HL-60/S4 (cell line): ENCODE measurements at regions not wholly inside any gene's neighbourhood (a gene's known extent, or its start where the extent isn't known, plus 50 kb on each side); places are given as distances from the start of the nearest gene placed in this dataset.

Source experiments
- in situ Hi-C: fragments of 300-500 bp; cut with MboI; formaldehyde crosslinking; loops from 2 replicates; pipeline ENCODE4 v1.14.3; 2022; ENCODE audit warnings: low sequenced_read_pairs

DNA sequence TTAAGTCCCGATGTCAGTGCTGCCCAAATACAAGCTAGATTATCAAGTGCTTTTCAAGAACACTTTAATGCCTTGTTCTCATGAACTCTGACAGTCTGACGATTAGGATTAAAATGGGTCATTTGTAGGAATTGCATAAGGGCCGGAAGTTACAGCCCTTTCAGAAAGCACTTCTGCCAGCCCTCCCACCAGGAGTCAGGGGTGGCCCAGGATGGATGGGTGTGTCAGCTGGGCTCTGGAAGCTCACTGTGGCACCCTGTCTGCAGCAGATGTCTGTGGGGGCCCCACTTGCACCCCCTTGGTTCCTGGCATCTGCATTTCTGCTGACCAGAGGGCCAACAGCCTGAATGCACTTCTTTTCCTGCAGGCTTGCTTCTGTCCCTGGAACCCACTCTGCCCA, 712.7 kb downstream of the UQCRFS1 start:
- in situ Hi-C loops = no loop called here

DNA sequence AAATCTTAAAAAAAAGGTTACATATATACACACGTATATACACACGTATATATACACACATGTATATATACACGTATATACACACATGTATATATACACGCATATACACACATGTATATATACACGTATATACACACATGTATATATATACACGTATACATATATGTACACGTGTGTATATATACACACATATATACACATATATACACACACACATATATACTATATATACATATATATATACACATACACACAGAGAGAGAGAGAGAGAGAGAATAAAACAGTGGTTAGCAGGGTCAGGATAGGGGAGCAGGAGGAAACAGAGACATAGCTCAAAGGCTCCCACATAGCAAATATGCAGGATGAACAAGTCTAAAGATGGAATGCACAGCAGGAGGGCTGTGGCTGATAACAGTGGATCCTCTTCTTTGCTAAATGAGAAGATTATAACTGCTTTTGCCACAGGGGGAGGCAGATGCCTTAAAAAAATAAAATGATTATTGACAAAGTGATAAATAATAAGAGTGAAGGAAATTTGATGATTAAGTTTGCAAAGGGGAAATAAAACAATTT, 714.5 kb downstream of the UQCRFS1 start:
- in situ Hi-C loops = no loop called here

DNA sequence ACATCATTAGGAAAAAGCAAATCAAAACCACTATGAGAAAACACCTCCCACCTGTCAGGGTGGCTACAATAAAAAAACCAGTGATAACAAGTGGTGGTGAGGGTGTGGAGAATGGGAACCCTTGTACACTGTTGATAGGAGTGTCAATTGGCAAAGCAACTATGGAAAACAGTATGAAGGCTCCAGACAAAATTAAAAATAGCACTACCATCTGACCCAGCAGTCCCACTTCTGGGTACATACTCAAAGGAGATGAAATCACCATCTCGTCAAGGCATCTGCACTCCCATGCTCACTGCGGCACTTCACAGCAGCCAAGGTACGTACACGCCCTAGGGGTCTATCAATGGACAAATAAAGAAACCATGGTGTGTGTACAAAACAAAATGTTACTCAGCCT, 715.1 kb downstream of the UQCRFS1 start:
- in situ Hi-C loops = no loop called here

- in situ Hi-C loops = no loop called here
Observed at GRCh38 chr19:28497137-28497536, 715.8 kb downstream of the UQCRFS1 start.

- in situ Hi-C loops = no loop called here
Observed at GRCh38 chr19:28495046-28495445, 717.9 kb downstream of the UQCRFS1 start.

DNA sequence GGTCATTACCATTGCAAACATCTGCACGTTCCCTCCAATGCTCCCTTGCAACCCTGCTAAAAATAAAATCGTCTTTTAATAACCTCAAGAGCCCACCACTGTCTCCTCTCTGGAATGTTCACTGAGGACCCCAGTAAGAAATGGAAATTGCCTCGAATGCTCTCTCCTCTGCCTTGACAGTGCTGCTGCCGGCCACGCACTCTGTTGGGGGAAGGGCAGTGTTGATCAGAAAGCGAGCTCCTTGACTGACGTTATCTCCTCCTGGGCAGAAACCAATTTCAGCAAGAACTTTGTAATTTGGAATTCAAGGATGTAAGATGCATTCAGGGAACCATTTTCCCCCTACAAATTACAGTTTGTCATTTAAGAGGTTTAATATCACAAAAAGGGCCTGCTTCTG, 718.5 kb downstream of the UQCRFS1 start:
- in situ Hi-C loops = no loop called here

DNA sequence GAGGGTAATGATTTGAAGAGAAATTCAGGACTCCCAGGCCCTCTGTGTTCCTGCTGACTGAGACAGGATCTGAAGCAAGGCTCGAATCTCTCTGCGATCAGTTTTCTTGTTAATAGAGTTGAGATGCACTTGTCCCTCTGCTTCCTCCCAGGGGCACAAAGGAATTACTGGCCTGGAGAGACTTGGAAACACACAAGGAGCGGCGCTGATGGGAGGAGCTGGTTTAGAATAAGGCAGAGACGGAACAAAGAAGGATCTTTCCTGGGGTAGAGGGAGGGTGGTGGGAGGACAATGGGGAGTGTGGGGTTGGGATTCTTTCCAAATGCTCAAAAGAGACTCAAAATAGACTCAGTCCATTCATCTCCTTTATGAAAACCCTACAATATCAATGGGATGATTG, 719.1 kb downstream of the UQCRFS1 start:
- in situ Hi-C loops = no loop called here

DNA sequence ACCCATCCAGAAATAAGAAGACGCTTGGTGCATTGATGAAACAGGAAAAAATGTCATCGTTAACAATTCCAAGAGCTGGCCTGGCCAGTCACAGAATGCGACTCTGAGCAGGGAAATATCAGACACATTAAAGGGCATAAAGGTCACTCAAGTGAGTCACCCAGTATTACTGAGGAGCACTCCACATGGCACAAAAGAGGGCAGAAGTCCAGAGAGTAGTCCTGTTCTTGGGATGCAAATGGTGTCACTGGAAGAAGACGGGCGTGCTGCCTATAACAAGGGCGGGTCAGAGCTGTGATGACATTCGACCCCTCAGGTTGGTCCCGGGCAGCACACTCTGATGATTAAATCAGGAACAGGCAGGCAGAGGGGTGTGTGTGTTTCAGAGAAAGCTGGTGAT, 720.3 kb downstream of the UQCRFS1 start:
- in situ Hi-C loops = no loop called here

GRCh38 chr19:28492201-28492600, 720.8 kb downstream of the UQCRFS1 start:
- in situ Hi-C loops = no loop called here

GRCh38 chr19:28489776-28490175, 723.2 kb downstream of the UQCRFS1 start:
- in situ Hi-C loops = no loop called here

- in situ Hi-C loops = no loop called here
Observed at GRCh38 chr19:28489126-28489660, 723.8 kb downstream of the UQCRFS1 start.

DNA sequence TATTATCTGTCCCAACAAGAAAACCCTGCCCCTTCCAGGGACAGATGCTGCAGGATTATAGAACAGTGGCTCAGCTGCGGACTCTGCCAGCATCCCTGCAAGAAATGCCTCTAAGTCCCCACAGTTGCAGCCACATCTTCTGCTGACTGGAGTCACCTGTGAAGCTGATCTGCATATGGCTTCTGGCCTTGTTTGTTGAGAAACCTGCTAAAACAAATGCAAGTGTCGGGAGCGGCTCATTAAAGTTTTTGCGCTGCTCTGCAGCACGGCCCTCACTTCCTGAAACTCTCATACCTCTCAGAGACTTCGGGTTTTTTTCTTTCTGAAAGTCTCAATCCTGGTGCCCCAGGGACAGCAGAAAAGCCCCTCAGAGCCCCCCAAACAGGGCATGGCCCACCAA, 725.0 kb downstream of the UQCRFS1 start:
- in situ Hi-C loops = no loop called here

- in situ Hi-C loops = no loop called here
Observed at GRCh38 chr19:28486926-28487325, 726.0 kb downstream of the UQCRFS1 start.

- in situ Hi-C loops = no loop called here
Observed at GRCh38 chr19:28486473-28486872, 726.5 kb downstream of the UQCRFS1 start.

GRCh38 chr19:28485292-28485691, 727.7 kb downstream of the UQCRFS1 start:
- in situ Hi-C loops = no loop called here

- in situ Hi-C loops = no loop called here
Observed at GRCh38 chr19:28483197-28483596, 729.8 kb downstream of the UQCRFS1 start.

DNA sequence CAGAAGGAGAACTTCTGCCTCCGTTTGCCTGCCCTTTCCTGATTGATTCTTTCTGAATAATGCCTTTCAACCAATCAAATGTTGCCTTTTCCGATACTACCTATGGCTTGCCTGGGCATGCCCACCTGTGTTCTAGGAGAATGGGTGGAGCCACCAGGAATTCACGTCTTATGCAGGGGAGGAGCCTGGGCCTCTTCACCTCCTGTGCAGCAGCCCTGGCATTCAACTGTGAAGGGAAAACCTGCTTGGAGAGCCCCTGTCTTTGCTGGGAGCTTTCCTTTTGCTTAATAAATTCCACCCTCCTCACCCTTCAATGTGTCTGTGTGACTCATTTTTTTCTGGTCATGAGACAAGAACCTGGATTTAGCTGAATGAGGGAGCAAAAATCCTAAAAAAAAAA, 730.7 kb downstream of the UQCRFS1 start:
- in situ Hi-C loops = no loop called here

DNA sequence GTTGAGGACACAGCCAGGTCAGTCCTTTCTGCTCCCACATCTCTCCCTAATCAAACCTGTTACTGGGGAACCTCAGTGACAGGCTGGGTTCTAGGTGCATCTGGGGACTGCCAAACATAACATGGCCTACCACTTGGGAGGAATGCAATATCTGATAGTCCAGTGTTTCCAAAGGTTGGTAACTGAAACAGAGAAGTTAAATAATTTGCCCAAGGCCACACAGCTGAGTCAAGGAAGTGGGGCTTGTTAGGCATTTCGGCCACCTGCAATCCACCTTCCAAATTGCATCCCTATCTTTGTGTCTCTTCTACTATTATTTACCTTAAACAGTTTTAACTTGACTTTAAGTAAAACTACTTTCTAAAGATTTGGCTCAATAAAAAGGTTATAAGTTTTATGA, 731.3 kb downstream of the UQCRFS1 start:
- in situ Hi-C loops = no loop called here

DNA sequence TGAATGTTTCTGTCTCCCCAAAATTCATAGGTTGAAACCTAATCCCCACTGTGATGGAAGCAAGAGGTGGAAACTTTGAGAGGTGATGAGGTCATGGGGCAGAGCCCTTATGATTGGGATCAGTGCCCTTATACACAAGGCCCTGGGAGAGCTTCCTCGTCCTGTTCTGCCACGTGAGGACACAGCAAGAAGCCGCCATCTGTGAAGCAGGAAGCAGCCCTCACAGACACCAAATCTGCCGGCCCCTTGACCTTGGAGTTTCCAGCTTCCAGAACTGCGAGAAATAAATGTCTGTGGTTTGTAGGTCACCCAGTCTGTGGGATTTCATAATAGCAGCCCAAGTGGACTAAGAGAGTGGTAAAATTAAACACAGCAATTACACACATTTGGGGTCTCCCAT, 737.4 kb downstream of the UQCRFS1 start:
- in situ Hi-C loops = loop anchor here (10.0 kb wide), 1 partner anchor 139 kb away; no protein-coding TSS in a partner anchor

DNA sequence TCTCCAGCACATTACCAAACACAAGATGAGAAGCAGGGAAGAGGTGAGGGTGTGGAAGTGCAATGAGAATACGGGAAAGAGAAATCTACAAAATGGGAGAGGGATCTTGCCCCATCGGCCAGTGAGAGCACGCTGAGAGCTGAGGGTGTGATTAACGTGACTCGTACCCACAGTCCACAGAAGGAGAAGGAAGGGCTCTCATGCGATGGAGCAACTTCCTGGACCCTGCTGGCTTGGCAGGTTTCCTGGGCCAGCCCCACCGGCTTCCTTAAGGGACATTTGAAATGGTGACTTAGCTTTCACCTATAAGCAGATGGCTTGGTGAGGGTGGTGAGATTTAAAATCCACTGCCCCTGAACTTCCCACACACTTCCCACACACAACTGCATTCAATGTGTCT, 740.1 kb downstream of the UQCRFS1 start:
- in situ Hi-C loops = loop anchor here (10.0 kb wide), 1 partner anchor 142 kb away; no protein-coding TSS in a partner anchor

GRCh38 chr19:28471731-28472510, 741.0 kb downstream of the UQCRFS1 start:
- in situ Hi-C loops = loop anchor here (10.0 kb wide), 1 partner anchor 143 kb away; no protein-coding TSS in a partner anchor

DNA sequence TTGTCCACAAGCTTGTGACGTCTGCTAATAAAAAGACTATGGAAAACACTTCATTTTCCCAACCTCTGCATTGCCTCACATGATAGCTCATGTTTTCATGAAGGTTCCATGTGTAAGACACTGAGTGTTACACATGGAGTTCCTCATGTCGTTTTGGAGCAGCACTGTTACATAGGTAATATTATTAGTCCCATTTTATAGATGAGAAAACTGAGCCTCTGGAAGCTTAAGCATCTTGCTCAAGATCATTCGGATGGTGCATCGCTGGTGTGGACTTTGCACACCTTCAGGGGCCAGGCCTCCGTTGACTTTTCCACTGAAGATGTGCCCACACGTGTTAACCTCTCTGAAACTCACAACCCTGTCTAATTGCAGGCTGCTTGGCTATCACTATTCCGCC, 743.4 kb downstream of the UQCRFS1 start:
- in situ Hi-C loops = loop anchor here (5.0 to 10.0 kb wide), 2 partner anchors 163 to 245 kb away; no protein-coding TSS in a partner anchor
